ENCODE measurements at regions not wholly inside any gene's neighbourhood (a gene's known extent, or its start where the extent isn't known, plus 50 kb on each side); places are given as distances from the start of the nearest gene placed in this dataset.

- DNase-seq (ENCODE audit: low read depth in 1 of 2, low spot score in 1 of 2), result no peak
- Histone ChIP-seq H3K4me3 (replicated peaks; ENCODE audit: insufficient read depth, low read length) (no peak overlapping the region), H3K27ac (replicated peaks) (no peak overlapping the region), H3K27me3 (ENCODE audit: insufficient read depth, poor library complexity, severe bottlenecking) (no peaks in the 10 kb centered on the region)
- TF ChIP-seq CTCF (IDR thresholded peaks at IDR 0.05; ENCODE audit: insufficient read depth, low read length) (no peak), POLR2AphosphoS5 (IDR thresholded peaks at IDR 0.05; ENCODE audit: low read depth) (no peak), REST (IDR thresholded peaks at IDR 0.05; ENCODE audit: insufficient replicate concordance, low read depth) (no peak), GABPA (IDR thresholded peaks at IDR 0.05; ENCODE audit: low read depth) (no peak), SPI1 (IDR thresholded peaks at IDR 0.05; ENCODE audit: borderline replicate concordance, low read depth) (no peak)
These were observed 423.4 kb downstream of the ZIC1 start for GRCh38 chr3:147832611-147833010.

GRCh38 chr3:147836330-147836729 lies 427.2 kb downstream of the ZIC1 start:
- no peak for DNase-seq (ENCODE audit: low read depth in 1 of 2, low spot score in 1 of 2)
- TF ChIP-seq GABPA (IDR thresholded peaks at IDR 0.05; ENCODE audit: low read depth) (no peak), POLR2AphosphoS5 (IDR thresholded peaks at IDR 0.05; ENCODE audit: low read depth) (no peak), SPI1 (IDR thresholded peaks at IDR 0.05; ENCODE audit: borderline replicate concordance, low read depth) (no peak)
- H3K27ac ChIP-seq (replicated peaks), result no peak overlapping the region
- no peak overlapping the region for H3K4me3 ChIP-seq (replicated peaks; ENCODE audit: insufficient read depth, low read length)
- no peaks in the 10 kb centered on the region for H3K27me3 ChIP-seq (ENCODE audit: insufficient read depth, poor library complexity, severe bottlenecking)

- Histone ChIP-seq H3K4me3 (replicated peaks; ENCODE audit: insufficient read depth, low read length) (no peak overlapping the region), H3K27ac (replicated peaks) (no peak overlapping the region), H3K27me3 (ENCODE audit: insufficient read depth, poor library complexity, severe bottlenecking) (no peaks in the 10 kb centered on the region)
- TF ChIP-seq POLR2AphosphoS5 (IDR thresholded peaks at IDR 0.05; ENCODE audit: low read depth), result no peak
- TF ChIP-seq REST (IDR thresholded peaks at IDR 0.05; ENCODE audit: insufficient replicate concordance, low read depth), result no peak
- TF ChIP-seq GABPA (IDR thresholded peaks at IDR 0.05; ENCODE audit: low read depth), result no peak
- no peak for TF ChIP-seq SPI1 (IDR thresholded peaks at IDR 0.05; ENCODE audit: borderline replicate concordance, low read depth)
- TF ChIP-seq CTCF (IDR thresholded peaks at IDR 0.05; ENCODE audit: insufficient read depth, low read length), result no peak
- no peak for DNase-seq (ENCODE audit: low read depth in 1 of 2, low spot score in 1 of 2)
These were observed 429.5 kb downstream of the ZIC1 start for GRCh38 chr3:147838652-147839051.

GRCh38 chr3:147843331-147843730 lies 434.2 kb downstream of the ZIC1 start:
- no peak overlapping the region for H3K4me3 ChIP-seq (replicated peaks; ENCODE audit: insufficient read depth, low read length)
- no peak overlapping the region for H3K27ac ChIP-seq (replicated peaks)
- no peaks in the 10 kb centered on the region for H3K27me3 ChIP-seq (ENCODE audit: insufficient read depth, poor library complexity, severe bottlenecking)
- TF ChIP-seq REST (IDR thresholded peaks at IDR 0.05; ENCODE audit: insufficient replicate concordance, low read depth) (no peak), SPI1 (IDR thresholded peaks at IDR 0.05; ENCODE audit: borderline replicate concordance, low read depth) (no peak), POLR2AphosphoS5 (IDR thresholded peaks at IDR 0.05; ENCODE audit: low read depth) (no peak), CTCF (IDR thresholded peaks at IDR 0.05; ENCODE audit: insufficient read depth, low read length) (no peak), GABPA (IDR thresholded peaks at IDR 0.05; ENCODE audit: low read depth) (no peak)
- no peak for DNase-seq (ENCODE audit: low read depth in 1 of 2, low spot score in 1 of 2)

Measured in HL-60 (cell line).